ENCODE measurements at regions not wholly inside any gene's neighbourhood (a gene's known extent, or its start where the extent isn't known, plus 50 kb on each side); places are given as distances from the start of the nearest gene placed in this dataset.

GRCh38 chr1:21385022-21385421 lies 54.9 kb upstream of the NBPF3 start:
- Histone ChIP-seq H3K4me3 (ENCODE audit: low read length, poor library complexity, severe bottlenecking) (no peak overlapping the region), H3F3A (ENCODE audit: low read depth) (no peaks in the 10 kb centered on the region), H3K79me2 (ENCODE audit: insufficient read depth, low read length) (no peaks in the 10 kb centered on the region), H3K9ac (ENCODE audit: low read depth, low read length, poor library complexity, severe bottlenecking) (no peak overlapping the region), H3K27me3 (ENCODE audit: insufficient read depth, low read length, poor library complexity, severe bottlenecking) (no peaks in the 10 kb centered on the region), H3K36me3 (ENCODE audit: insufficient read depth, low read length) (no peaks in the 10 kb centered on the region), H3K9me2 (replicated peaks; ENCODE audit: low read depth, low read length) (no peaks in the 10 kb centered on the region), H4K20me1 (ENCODE audit: insufficient read depth, low read length, poor library complexity, severe bottlenecking) (no peaks in the 10 kb centered on the region), H3K4me1 (ENCODE audit: insufficient read depth, low read length, poor library complexity, severe bottlenecking) (peaks cover 6% of the 10 kb centered on the region), H3K9me3 (ENCODE audit: insufficient read depth, low read depth, low read length) (no peaks in the 10 kb centered on the region), H3K4me2 (ENCODE audit: low read depth, low read length, poor library complexity, severe bottlenecking) (no peak overlapping the region), H2AFZ (ENCODE audit: low read length) (no peak overlapping the region)
- TF ChIP-seq CTCF (conservative IDR thresholded peaks at IDR 0.05; ENCODE audit: low read length) (no peak), EZH2phosphoT487 (IDR thresholded peaks at IDR 0.05; ENCODE audit: borderline replicate concordance) (no peak)

- no peaks in the 10 kb centered on the region for H3K27me3 ChIP-seq (ENCODE audit: insufficient read depth, low read length, poor library complexity, severe bottlenecking)
- no peaks in the 10 kb centered on the region for H3K36me3 ChIP-seq (ENCODE audit: insufficient read depth, low read length)
- H3K9ac ChIP-seq (ENCODE audit: low read depth, low read length, poor library complexity, severe bottlenecking), result no peak overlapping the region
- H3K79me2 ChIP-seq (ENCODE audit: insufficient read depth, low read length), result no peaks in the 10 kb centered on the region
- no peaks in the 10 kb centered on the region for H3F3A ChIP-seq (ENCODE audit: low read depth)
- H3K9me3 ChIP-seq (ENCODE audit: insufficient read depth, low read depth, low read length), result no peaks in the 10 kb centered on the region
- no peaks in the 10 kb centered on the region for H3K9me2 ChIP-seq (replicated peaks; ENCODE audit: low read depth, low read length)
- H4K20me1 ChIP-seq (ENCODE audit: insufficient read depth, low read length, poor library complexity, severe bottlenecking), result no peaks in the 10 kb centered on the region
- H3K4me2 ChIP-seq (ENCODE audit: low read depth, low read length, poor library complexity, severe bottlenecking), result no peak overlapping the region
- TF ChIP-seq CTCF (conservative IDR thresholded peaks at IDR 0.05; ENCODE audit: low read length), result no peak
- TF ChIP-seq EZH2phosphoT487 (IDR thresholded peaks at IDR 0.05; ENCODE audit: borderline replicate concordance), result no peak
- no peak overlapping the region for H2AFZ ChIP-seq (ENCODE audit: low read length)
- no peak overlapping the region for H3K4me3 ChIP-seq (ENCODE audit: low read length, poor library complexity, severe bottlenecking)
- H3K4me1 ChIP-seq (ENCODE audit: insufficient read depth, low read length, poor library complexity, severe bottlenecking), result peaks cover 6% of the 10 kb centered on the region
Observed at GRCh38 chr1:21384620-21385019, 55.3 kb upstream of the NBPF3 start.

GRCh38 chr1:21383785-21384401 lies 56.0 kb upstream of the NBPF3 start:
- H3K4me2 ChIP-seq (ENCODE audit: low read depth, low read length, poor library complexity, severe bottlenecking), result no peak overlapping the region
- no peaks in the 10 kb centered on the region for H3K36me3 ChIP-seq (ENCODE audit: insufficient read depth, low read length)
- no peaks in the 10 kb centered on the region for H4K20me1 ChIP-seq (ENCODE audit: insufficient read depth, low read length, poor library complexity, severe bottlenecking)
- no peaks in the 10 kb centered on the region for H3K79me2 ChIP-seq (ENCODE audit: insufficient read depth, low read length)
- no peaks in the 10 kb centered on the region for H3K27me3 ChIP-seq (ENCODE audit: insufficient read depth, low read length, poor library complexity, severe bottlenecking)
- peaks cover 6% of the 10 kb centered on the region for H3K4me1 ChIP-seq (ENCODE audit: insufficient read depth, low read length, poor library complexity, severe bottlenecking)
- H2AFZ ChIP-seq (ENCODE audit: low read length), result no peak overlapping the region
- TF ChIP-seq EZH2phosphoT487 (IDR thresholded peaks at IDR 0.05; ENCODE audit: borderline replicate concordance) (no peak), CTCF (conservative IDR thresholded peaks at IDR 0.05; ENCODE audit: low read length) (no peak)
- no peak overlapping the region for H3K9ac ChIP-seq (ENCODE audit: low read depth, low read length, poor library complexity, severe bottlenecking)
- H3K4me3 ChIP-seq (ENCODE audit: low read length, poor library complexity, severe bottlenecking), result no peak overlapping the region
- no peaks in the 10 kb centered on the region for H3K9me2 ChIP-seq (replicated peaks; ENCODE audit: low read depth, low read length)
- no peaks in the 10 kb centered on the region for H3K9me3 ChIP-seq (ENCODE audit: insufficient read depth, low read depth, low read length)
- no peaks in the 10 kb centered on the region for H3F3A ChIP-seq (ENCODE audit: low read depth)

Measured in Loucy (cell line).